ENCODE measurements at regions not wholly inside any gene's neighbourhood (a gene's known extent, or its start where the extent isn't known, plus 50 kb on each side); places are given as distances from the start of the nearest gene placed in this dataset.

DNA sequence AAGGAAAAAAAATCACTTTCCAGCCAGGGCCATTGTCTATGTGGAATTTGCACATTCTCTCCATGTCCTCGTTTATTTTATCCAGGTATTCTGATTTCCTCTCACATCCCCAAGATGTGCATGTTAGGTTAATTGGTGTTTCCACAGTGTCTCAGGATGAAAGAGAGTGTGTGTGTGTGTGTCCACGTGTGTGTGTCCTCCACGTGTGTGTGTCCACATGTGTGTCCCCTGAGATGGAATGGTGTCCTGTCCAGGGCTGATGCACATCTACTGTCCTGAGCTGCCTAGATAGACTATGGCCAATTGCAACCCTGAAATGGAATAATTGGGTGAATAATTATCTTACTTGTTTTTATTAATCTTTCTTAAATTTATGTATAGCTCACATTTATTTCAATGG is 2436.5 kb downstream of the PCDH9 start:
- CTCF ChIA-PET: no interaction called here
- no CpG with 5 or more reads among the region's 3 CpGs for WGBS (ENCODE audit: insufficient coverage)

DNA sequence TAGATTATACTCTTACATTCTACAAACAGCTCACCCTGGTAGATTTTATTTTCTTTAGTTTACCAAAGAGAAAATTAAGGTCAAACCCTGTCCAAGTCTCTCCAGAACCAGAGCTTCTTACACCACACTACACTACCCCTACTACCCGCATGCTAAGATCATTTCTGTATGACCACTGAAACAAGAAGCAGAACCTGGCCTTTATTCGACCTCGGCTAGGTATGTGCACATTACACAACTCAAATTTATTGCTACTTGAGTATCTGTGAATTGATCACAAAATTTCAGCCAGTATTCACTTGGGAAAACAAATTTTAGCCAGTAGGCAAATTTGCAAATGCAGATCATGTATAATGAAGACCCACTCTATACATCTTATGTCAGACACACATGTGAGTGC is 2437.0 kb downstream of the PCDH9 start:
- H3K27me3 ChIP-seq (replicated peaks in 2 of 5; ENCODE audit: control insufficient read depth in 4 of 5, insufficient read depth in 5 of 5, low read length in 4 of 5): no peaks in the 10 kb centered on the region
- no peak overlapping the region for H3K4me3 ChIP-seq (ENCODE audit: control insufficient read depth in 1 of 7, extremely low read depth in 1 of 7, insufficient read depth in 4 of 7, low read depth in 2 of 7, low read length in 6 of 7)
- ChIA-PET CTCF (no interaction called here), POLR2A (no interaction called here)
- no peaks in the 10 kb centered on the region for H3K36me3 ChIP-seq (ENCODE audit: control insufficient read depth in 4 of 4, insufficient read depth in 4 of 4, low read length in 3 of 4)
- 100% methylated on average over 1 of the region's 3 CpGs for WGBS (ENCODE audit: insufficient coverage)
- no peaks in the 10 kb centered on the region for H3K4me1 ChIP-seq (ENCODE audit: control extremely low read depth in 1 of 4, control insufficient read depth in 4 of 4, insufficient read depth in 4 of 4, low read length in 3 of 4)
- DNase-seq: no peak
- H3K27ac ChIP-seq (ENCODE audit: insufficient read depth in 1 of 2, low read depth in 1 of 2, low read length in 2 of 2, poor library complexity in 1 of 2, severe bottlenecking in 2 of 2): no peak overlapping the region
- H3K9me3 ChIP-seq (ENCODE audit: control extremely low read depth in 1 of 5, control insufficient read depth in 4 of 5, insufficient read depth in 2 of 5, low read depth in 1 of 5, low read length in 4 of 5): no peaks in the 10 kb centered on the region

More for the DNA sequence above, 2436.5 kb downstream of the PCDH9 start:
- no peaks in the 10 kb centered on the region for H3K9me3 ChIP-seq (ENCODE audit: control extremely low read depth in 1 of 5, control insufficient read depth in 4 of 5, insufficient read depth in 2 of 5, low read depth in 1 of 5, low read length in 4 of 5)
- no peak overlapping the region for H3K27ac ChIP-seq (ENCODE audit: insufficient read depth in 1 of 2, low read depth in 1 of 2, low read length in 2 of 2, poor library complexity in 1 of 2, severe bottlenecking in 2 of 2)
- no peak for DNase-seq
- H3K4me3 ChIP-seq (ENCODE audit: control insufficient read depth in 1 of 7, extremely low read depth in 1 of 7, insufficient read depth in 4 of 7, low read depth in 2 of 7, low read length in 6 of 7): no peak overlapping the region
- no peaks in the 10 kb centered on the region for H3K36me3 ChIP-seq (ENCODE audit: control insufficient read depth in 4 of 4, insufficient read depth in 4 of 4, low read length in 3 of 4)
- H3K4me1 ChIP-seq (ENCODE audit: control extremely low read depth in 1 of 4, control insufficient read depth in 4 of 4, insufficient read depth in 4 of 4, low read length in 3 of 4): no peaks in the 10 kb centered on the region
- POLR2A ChIA-PET: no interaction called here
- H3K27me3 ChIP-seq (replicated peaks in 2 of 5; ENCODE audit: control insufficient read depth in 4 of 5, insufficient read depth in 5 of 5, low read length in 4 of 5): no peaks in the 10 kb centered on the region

DNA sequence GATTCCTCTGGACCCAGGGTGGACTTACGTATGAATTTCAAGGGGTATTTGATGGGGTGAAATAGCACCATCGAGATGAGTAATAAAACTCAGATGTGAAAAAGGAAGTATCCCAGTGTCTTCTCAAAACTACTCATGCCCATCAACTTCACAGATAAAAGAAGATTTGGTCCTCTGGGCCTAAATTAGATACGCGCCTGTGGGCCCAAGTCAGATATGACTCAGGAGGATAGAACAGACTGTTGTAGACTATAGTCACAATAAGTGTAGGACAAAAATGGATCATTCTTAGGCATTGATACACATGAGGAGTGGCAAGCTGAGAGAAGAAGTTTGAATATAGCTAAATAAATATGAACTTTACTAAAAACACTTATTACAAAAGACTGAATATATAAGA is 2438.8 kb downstream of the PCDH9 start:
- no peaks in the 10 kb centered on the region for H3K4me1 ChIP-seq (ENCODE audit: control extremely low read depth in 1 of 4, control insufficient read depth in 4 of 4, insufficient read depth in 4 of 4, low read length in 3 of 4)
- WGBS (ENCODE audit: insufficient coverage): no CpG with 5 or more reads among the region's 4 CpGs
- ChIA-PET POLR2A (no interaction called here), CTCF (no interaction called here)
- no peak overlapping the region for H3K4me3 ChIP-seq (ENCODE audit: control insufficient read depth in 1 of 7, extremely low read depth in 1 of 7, insufficient read depth in 4 of 7, low read depth in 2 of 7, low read length in 6 of 7)
- H3K27ac ChIP-seq (ENCODE audit: insufficient read depth in 1 of 2, low read depth in 1 of 2, low read length in 2 of 2, poor library complexity in 1 of 2, severe bottlenecking in 2 of 2): no peak overlapping the region
- no peak for DNase-seq
- H3K27me3 ChIP-seq (replicated peaks in 2 of 5; ENCODE audit: control insufficient read depth in 4 of 5, insufficient read depth in 5 of 5, low read length in 4 of 5): no peaks in the 10 kb centered on the region
- no peaks in the 10 kb centered on the region for H3K9me3 ChIP-seq (ENCODE audit: control extremely low read depth in 1 of 5, control insufficient read depth in 4 of 5, insufficient read depth in 2 of 5, low read depth in 1 of 5, low read length in 4 of 5)
- H3K36me3 ChIP-seq (ENCODE audit: control insufficient read depth in 4 of 4, insufficient read depth in 4 of 4, low read length in 3 of 4): no peaks in the 10 kb centered on the region

DNA sequence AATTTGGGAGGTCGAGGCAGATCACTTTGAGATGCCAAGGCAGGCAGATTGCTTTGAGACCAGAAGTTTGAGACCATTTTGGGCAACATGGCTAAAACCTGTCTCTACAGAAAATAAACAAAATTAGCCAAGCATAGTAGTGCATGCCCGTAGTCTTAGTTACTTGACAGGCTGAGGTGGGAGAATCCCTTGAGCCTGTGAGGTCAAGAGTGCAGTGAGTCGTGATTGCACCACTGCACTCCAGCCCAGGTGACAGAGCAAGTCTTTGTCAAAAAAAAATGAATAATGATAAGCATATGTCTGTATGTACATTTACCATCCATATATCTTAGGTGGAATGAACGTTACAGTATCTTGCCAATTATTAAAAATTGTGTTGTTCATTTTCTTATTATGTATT is 2447.7 kb downstream of the PCDH9 start:
- no peak overlapping the region for H3K27ac ChIP-seq (ENCODE audit: insufficient read depth in 1 of 2, low read depth in 1 of 2, low read length in 2 of 2, poor library complexity in 1 of 2, severe bottlenecking in 2 of 2)
- no peak overlapping the region for H3K4me3 ChIP-seq (ENCODE audit: control insufficient read depth in 1 of 7, extremely low read depth in 1 of 7, insufficient read depth in 4 of 7, low read depth in 2 of 7, low read length in 6 of 7)
- H3K4me1 ChIP-seq (ENCODE audit: control extremely low read depth in 1 of 4, control insufficient read depth in 4 of 4, insufficient read depth in 4 of 4, low read length in 3 of 4): peaks cover 0 to 5% (median 1%) of the 10 kb centered on the region in 4 experiments
- POLR2A ChIA-PET: no interaction called here
- no peaks in the 10 kb centered on the region for H3K27me3 ChIP-seq (replicated peaks in 2 of 5; ENCODE audit: control insufficient read depth in 4 of 5, insufficient read depth in 5 of 5, low read length in 4 of 5)
- WGBS (ENCODE audit: insufficient coverage): 100% methylated on average over 1 of the region's 4 CpGs
- no peak for DNase-seq
- no peaks in the 10 kb centered on the region for H3K9me3 ChIP-seq (ENCODE audit: control extremely low read depth in 1 of 5, control insufficient read depth in 4 of 5, insufficient read depth in 2 of 5, low read depth in 1 of 5, low read length in 4 of 5)
- no peaks in the 10 kb centered on the region for H3K36me3 ChIP-seq (ENCODE audit: control insufficient read depth in 4 of 4, insufficient read depth in 4 of 4, low read length in 3 of 4)
- CTCF ChIA-PET: no interaction called here

DNA sequence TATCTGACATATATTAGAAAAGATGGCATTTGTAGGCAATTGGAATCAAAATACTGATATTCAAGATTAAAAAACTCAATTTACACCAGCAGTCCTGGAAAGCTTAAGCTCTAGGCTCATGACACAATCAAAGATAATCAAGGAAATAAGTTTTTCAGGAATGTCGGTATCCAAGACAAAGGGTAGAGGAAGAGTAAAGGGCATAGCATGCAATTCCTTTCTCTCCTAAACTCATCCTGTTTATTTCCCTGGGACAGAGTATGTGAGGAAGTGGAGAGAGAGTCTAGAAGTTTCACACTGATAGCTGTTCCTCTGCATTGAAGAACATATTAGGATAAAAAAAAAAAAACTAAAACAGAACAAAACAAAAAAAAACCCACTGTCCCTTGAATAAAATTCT is 2452.1 kb downstream of the PCDH9 start:
- peaks cover 0 to 5% (median under 1%) of the 10 kb centered on the region in 4 experiments for H3K4me1 ChIP-seq (ENCODE audit: control extremely low read depth in 1 of 4, control insufficient read depth in 4 of 4, insufficient read depth in 4 of 4, low read length in 3 of 4)
- no peak for DNase-seq
- H3K27ac ChIP-seq (ENCODE audit: insufficient read depth in 1 of 2, low read depth in 1 of 2, low read length in 2 of 2, poor library complexity in 1 of 2, severe bottlenecking in 2 of 2): no peak overlapping the region
- H3K9me3 ChIP-seq (ENCODE audit: control extremely low read depth in 1 of 5, control insufficient read depth in 4 of 5, insufficient read depth in 2 of 5, low read depth in 1 of 5, low read length in 4 of 5): no peaks in the 10 kb centered on the region
- no CpG with 5 or more reads among the region's 1 CpG for WGBS (ENCODE audit: insufficient coverage)
- no peak overlapping the region for H3K4me3 ChIP-seq (ENCODE audit: control insufficient read depth in 1 of 7, extremely low read depth in 1 of 7, insufficient read depth in 4 of 7, low read depth in 2 of 7, low read length in 6 of 7)
- no peaks in the 10 kb centered on the region for H3K27me3 ChIP-seq (replicated peaks in 2 of 5; ENCODE audit: control insufficient read depth in 4 of 5, insufficient read depth in 5 of 5, low read length in 4 of 5)
- ChIA-PET CTCF (no interaction called here), POLR2A (no interaction called here)
- H3K36me3 ChIP-seq (ENCODE audit: control insufficient read depth in 4 of 4, insufficient read depth in 4 of 4, low read length in 3 of 4): no peaks in the 10 kb centered on the region

DNA sequence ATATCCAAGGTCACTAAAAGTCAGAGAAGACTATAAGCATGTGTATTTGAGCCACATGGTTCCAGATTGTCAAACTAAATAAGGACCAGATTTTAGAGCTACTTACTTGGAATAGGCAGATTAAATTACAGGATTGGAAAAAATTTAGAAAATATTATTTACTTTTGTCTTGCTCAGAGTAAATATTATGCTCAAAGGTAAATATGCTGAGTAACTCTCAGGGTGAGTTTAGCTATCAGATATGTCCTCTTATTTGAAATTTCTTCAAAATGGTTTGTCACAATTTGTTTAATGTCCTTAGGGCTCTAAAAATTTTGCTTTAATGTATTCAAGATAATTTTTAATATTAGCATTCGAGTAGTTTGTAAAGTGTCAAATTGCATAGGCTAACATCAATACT is 2455.2 kb downstream of the PCDH9 start:
- H3K4me1 ChIP-seq (ENCODE audit: control extremely low read depth in 1 of 4, control insufficient read depth in 4 of 4, insufficient read depth in 4 of 4, low read length in 3 of 4): no peaks in the 10 kb centered on the region
- no peak for DNase-seq
- no CpG with 5 or more reads among the region's 1 CpG for WGBS (ENCODE audit: insufficient coverage)
- no peak overlapping the region for H3K4me3 ChIP-seq (ENCODE audit: control insufficient read depth in 1 of 7, extremely low read depth in 1 of 7, insufficient read depth in 4 of 7, low read depth in 2 of 7, low read length in 6 of 7)
- H3K9me3 ChIP-seq (ENCODE audit: control extremely low read depth in 1 of 5, control insufficient read depth in 4 of 5, insufficient read depth in 2 of 5, low read depth in 1 of 5, low read length in 4 of 5): no peaks in the 10 kb centered on the region
- H3K27ac ChIP-seq (ENCODE audit: insufficient read depth in 1 of 2, low read depth in 1 of 2, low read length in 2 of 2, poor library complexity in 1 of 2, severe bottlenecking in 2 of 2): no peak overlapping the region
- ChIA-PET CTCF (no interaction called here), POLR2A (no interaction called here)
- H3K36me3 ChIP-seq (ENCODE audit: control insufficient read depth in 4 of 4, insufficient read depth in 4 of 4, low read length in 3 of 4): no peaks in the 10 kb centered on the region
- H3K27me3 ChIP-seq (replicated peaks in 2 of 5; ENCODE audit: control insufficient read depth in 4 of 5, insufficient read depth in 5 of 5, low read length in 4 of 5): no peaks in the 10 kb centered on the region

DNA sequence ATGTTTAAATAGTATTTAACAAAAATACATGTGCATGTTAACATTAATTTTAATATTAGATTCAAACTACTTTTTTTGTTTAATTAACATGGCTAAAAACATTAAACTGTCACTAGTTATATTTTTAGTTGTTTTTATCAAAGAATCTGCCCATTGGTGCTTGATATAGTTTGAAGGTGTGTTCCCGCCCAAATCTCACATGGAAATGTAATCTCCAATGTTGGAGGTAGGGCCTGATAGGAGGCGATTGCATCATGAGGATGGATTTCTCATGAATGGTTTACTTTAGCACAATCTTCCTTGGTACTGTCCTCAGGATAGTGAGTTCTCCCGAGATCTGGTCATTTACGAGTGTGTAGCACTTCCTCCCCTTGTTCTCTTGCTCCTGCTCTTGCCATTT is 2459.4 kb downstream of the PCDH9 start:
- CTCF ChIA-PET: no interaction called here
- Histone ChIP-seq H3K36me3 (ENCODE audit: control insufficient read depth in 4 of 4, insufficient read depth in 4 of 4, low read length in 3 of 4) (no peaks in the 10 kb centered on the region), H3K4me1 (ENCODE audit: control extremely low read depth in 1 of 4, control insufficient read depth in 4 of 4, insufficient read depth in 4 of 4, low read length in 3 of 4) (no peaks in the 10 kb centered on the region), H3K9me3 (ENCODE audit: control extremely low read depth in 1 of 5, control insufficient read depth in 4 of 5, insufficient read depth in 2 of 5, low read depth in 1 of 5, low read length in 4 of 5) (no peaks in the 10 kb centered on the region), H3K27ac (ENCODE audit: insufficient read depth in 1 of 2, low read depth in 1 of 2, low read length in 2 of 2, poor library complexity in 1 of 2, severe bottlenecking in 2 of 2) (no peak overlapping the region), H3K4me3 (ENCODE audit: control insufficient read depth in 1 of 7, extremely low read depth in 1 of 7, insufficient read depth in 4 of 7, low read depth in 2 of 7, low read length in 6 of 7) (no peak overlapping the region), H3K27me3 (replicated peaks in 2 of 5; ENCODE audit: control insufficient read depth in 4 of 5, insufficient read depth in 5 of 5, low read length in 4 of 5) (no peaks in the 10 kb centered on the region)
- POLR2A ChIA-PET: no interaction called here
- 100% methylated on average over 3 of the region's 4 CpGs for WGBS (ENCODE audit: insufficient coverage)
- DNase-seq: no peak
